T-helper 17 cell (primary cell): ENCODE measurements at regions not wholly inside any gene's neighbourhood (a gene's known extent, or its start where the extent isn't known, plus 50 kb on each side); places are given as distances from the start of the nearest gene placed in this dataset.

Experiments used
- ATAC-seq: fragments of 150-1000 bp; cut with Tn5 transposase; 2 replicates; pipeline ENCODE4 v1.10.0; 2021; ENCODE audit warnings: mild to moderate bottlenecking, moderate library complexity
- DNase-seq, 3 donors: peaks; one replicate each; pipeline versions ENCODE4 v3.0.0 to v3.0.0-alpha.2; 2020 to 2021
- H3K9me3 ChIP-seq: one replicate; pipeline ENCODE4 v1.7.0; 2013; ENCODE audit warnings: low read length, mild to moderate bottlenecking; ENCODE audit not compliant: control insufficient read depth, poor library complexity, severe bottlenecking
- H3K27ac Mint-ChIP-seq: one replicate; pipeline ENCODE4 v1.8.0; 2022; ENCODE audit warnings: mild to moderate bottlenecking, moderate library complexity, mixed read lengths
- H3K27me3 Mint-ChIP-seq: one replicate; pipeline ENCODE4 v1.8.0; 2022; ENCODE audit warnings: mixed read lengths
- H3K36me3 Mint-ChIP-seq: one replicate; pipeline ENCODE4 v1.8.0; 2022; ENCODE audit warnings: low read depth, mixed read lengths
- H3K4me1 Mint-ChIP-seq: one replicate; pipeline ENCODE4 v1.8.0; 2022; ENCODE audit warnings: mild to moderate bottlenecking, mixed read lengths
- H3K4me3 Mint-ChIP-seq: one replicate; pipeline ENCODE4 v1.8.0; 2022; ENCODE audit warnings: mild to moderate bottlenecking, moderate library complexity, mixed read lengths

GRCh38 chr2:49226360-49226759 is 72.0 kb upstream of the FSHR start:
- H3K27me3 Mint-ChIP-seq, result no peaks in the 10 kb centered on the region
- H3K9me3 ChIP-seq, result no peaks in the 10 kb centered on the region
- no peak overlapping the region for H3K27ac Mint-ChIP-seq
- H3K36me3 Mint-ChIP-seq, result no peaks in the 10 kb centered on the region
- DNase-seq, result no peak
- ATAC-seq, result no peak
- H3K4me1 Mint-ChIP-seq, result no peaks in the 10 kb centered on the region
- no peak overlapping the region for H3K4me3 Mint-ChIP-seq

DNA sequence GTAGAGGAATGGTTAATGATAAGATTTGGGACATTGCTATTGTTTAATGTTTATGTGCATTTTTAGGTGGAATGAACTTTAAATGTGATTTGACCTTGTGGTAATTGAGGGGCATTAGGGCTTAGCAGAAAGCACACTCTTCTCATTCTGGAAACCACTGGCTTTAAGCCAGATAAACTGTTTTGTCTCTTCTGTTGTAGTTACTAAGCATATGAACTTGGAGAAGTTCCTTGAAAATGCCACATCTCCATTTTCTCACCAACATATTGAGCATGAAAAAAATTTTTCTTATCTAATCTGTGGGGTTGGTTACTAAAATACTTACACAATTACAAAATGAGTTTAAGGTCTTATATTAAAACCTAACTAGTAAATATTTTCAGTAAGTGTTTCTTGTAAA is 70.8 kb upstream of the FSHR start:
- Mint-ChIP-seq H3K4me3 (no peak overlapping the region), H3K36me3 (no peaks in the 10 kb centered on the region), H3K27me3 (no peaks in the 10 kb centered on the region), H3K27ac (no peak overlapping the region), H3K4me1 (no peaks in the 10 kb centered on the region)
- ATAC-seq, result no peak
- H3K9me3 ChIP-seq, result no peaks in the 10 kb centered on the region
- DNase-seq, result no peak

- no peaks in the 10 kb centered on the region for H3K27me3 Mint-ChIP-seq
- H3K27ac Mint-ChIP-seq, result no peak overlapping the region
- ATAC-seq, result no peak
- no peaks in the 10 kb centered on the region for H3K36me3 Mint-ChIP-seq
- no peak for DNase-seq
- no peaks in the 10 kb centered on the region for H3K4me1 Mint-ChIP-seq
- no peaks in the 10 kb centered on the region for H3K9me3 ChIP-seq
- H3K4me3 Mint-ChIP-seq, result no peak overlapping the region
Measured at GRCh38 chr2:49224426-49225010, 70.2 kb upstream of the FSHR start.

GRCh38 chr2:49222975-49223528 is 68.7 kb upstream of the FSHR start:
- H3K4me1 Mint-ChIP-seq, result no peaks in the 10 kb centered on the region
- ATAC-seq, result no peak
- DNase-seq, result no peak
- no peak overlapping the region for H3K27ac Mint-ChIP-seq
- no peaks in the 10 kb centered on the region for H3K9me3 ChIP-seq
- H3K4me3 Mint-ChIP-seq, result no peak overlapping the region
- H3K36me3 Mint-ChIP-seq, result no peaks in the 10 kb centered on the region
- H3K27me3 Mint-ChIP-seq, result no peaks in the 10 kb centered on the region

- DNase-seq, result no peak
Measured at GRCh38 chr2:49219741-49220140, 65.4 kb upstream of the FSHR start.

GRCh38 chr2:49210191-49210590 is 55.9 kb upstream of the FSHR start:
- no peaks in the 10 kb centered on the region for H3K4me1 Mint-ChIP-seq
- no peak overlapping the region for H3K4me3 Mint-ChIP-seq
- H3K36me3 Mint-ChIP-seq, result no peaks in the 10 kb centered on the region
- no peaks in the 10 kb centered on the region for H3K27me3 Mint-ChIP-seq
- no peak for DNase-seq
- no peak overlapping the region for H3K27ac Mint-ChIP-seq
- no peak for ATAC-seq
- H3K9me3 ChIP-seq, result no peaks in the 10 kb centered on the region

More at GRCh38 chr2:49219741-49220140, 65.4 kb upstream of the FSHR start:
- Mint-ChIP-seq H3K4me1 (no peaks in the 10 kb centered on the region), H3K4me3 (no peak overlapping the region), H3K27me3 (no peaks in the 10 kb centered on the region), H3K27ac (no peak overlapping the region), H3K36me3 (no peaks in the 10 kb centered on the region)
- no peaks in the 10 kb centered on the region for H3K9me3 ChIP-seq
- ATAC-seq, result no peak

- no peak for DNase-seq
- ATAC-seq, result no peak
- H3K4me3 Mint-ChIP-seq, result no peak overlapping the region
- no peaks in the 10 kb centered on the region for H3K36me3 Mint-ChIP-seq
- H3K4me1 Mint-ChIP-seq, result no peaks in the 10 kb centered on the region
- H3K9me3 ChIP-seq, result no peaks in the 10 kb centered on the region
- no peaks in the 10 kb centered on the region for H3K27me3 Mint-ChIP-seq
- H3K27ac Mint-ChIP-seq, result no peak overlapping the region
Measured at GRCh38 chr2:49207204-49207603, 52.9 kb upstream of the FSHR start.
